ENCODE measurements at regions not wholly inside any gene's neighbourhood (a gene's known extent, or its start where the extent isn't known, plus 50 kb on each side); places are given as distances from the start of the nearest gene placed in this dataset.

- H3K27ac ChIP-seq, result no peak overlapping the region
- no peaks in the 10 kb centered on the region for H4K20me1 ChIP-seq (ENCODE audit: low read depth)
- peaks cover 3% of the 10 kb centered on the region for H3K36me3 Mint-ChIP-seq
- H3K4me1 Mint-ChIP-seq, result peaks cover 38% of the 10 kb centered on the region
- no peaks in the 10 kb centered on the region for H3F3A ChIP-seq (ENCODE audit: low read depth)
- H3K4me1 ChIP-seq, result no peaks in the 10 kb centered on the region
- H3K36me3 ChIP-seq, result no peaks in the 10 kb centered on the region
- peaks cover 3% of the 10 kb centered on the region for H3K9me3 Mint-ChIP-seq
- no peak for DNase-seq (ENCODE audit: low spot score)
- no peaks in the 10 kb centered on the region for H3K9me3 ChIP-seq (ENCODE audit: low read depth)
- TF ChIP-seq, protein P1, sequence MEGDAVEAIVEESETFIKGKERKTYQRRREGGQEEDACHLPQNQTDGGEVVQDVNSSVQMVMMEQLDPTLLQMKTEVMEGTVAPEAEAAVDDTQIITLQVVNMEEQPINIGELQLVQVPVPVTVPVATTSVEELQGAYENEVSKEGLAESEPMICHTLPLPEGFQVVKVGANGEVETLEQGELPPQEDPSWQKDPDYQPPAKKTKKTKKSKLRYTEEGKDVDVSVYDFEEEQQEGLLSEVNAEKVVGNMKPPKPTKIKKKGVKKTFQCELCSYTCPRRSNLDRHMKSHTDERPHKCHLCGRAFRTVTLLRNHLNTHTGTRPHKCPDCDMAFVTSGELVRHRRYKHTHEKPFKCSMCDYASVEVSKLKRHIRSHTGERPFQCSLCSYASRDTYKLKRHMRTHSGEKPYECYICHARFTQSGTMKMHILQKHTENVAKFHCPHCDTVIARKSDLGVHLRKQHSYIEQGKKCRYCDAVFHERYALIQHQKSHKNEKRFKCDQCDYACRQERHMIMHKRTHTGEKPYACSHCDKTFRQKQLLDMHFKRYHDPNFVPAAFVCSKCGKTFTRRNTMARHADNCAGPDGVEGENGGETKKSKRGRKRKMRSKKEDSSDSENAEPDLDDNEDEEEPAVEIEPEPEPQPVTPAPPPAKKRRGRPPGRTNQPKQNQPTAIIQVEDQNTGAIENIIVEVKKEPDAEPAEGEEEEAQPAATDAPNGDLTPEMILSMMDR (IDR thresholded peaks at IDR 0.05), result no peak
- TF ChIP-seq EZH2 (IDR thresholded peaks at IDR 0.05), result no peak
- TF ChIP-seq EZH2phosphoT487 (IDR thresholded peaks at IDR 0.05), result no peak
- H3K27me3 ChIP-seq, result no peaks in the 10 kb centered on the region
- H3K79me2 ChIP-seq (ENCODE audit: low read depth), result no peaks in the 10 kb centered on the region
- H3K27me3 Mint-ChIP-seq (ENCODE audit: insufficient read depth, low read depth), result peaks cover 3% of the 10 kb centered on the region
- no peak overlapping the region for H3K9ac ChIP-seq
- H2AFZ ChIP-seq (replicated peaks), result no peak overlapping the region
- no peak overlapping the region for H3K4me2 ChIP-seq
- no peak overlapping the region for H3K4me3 Mint-ChIP-seq
- H3K4me3 ChIP-seq, result no peak overlapping the region
- no peak overlapping the region for H3K27ac Mint-ChIP-seq
Measured at GRCh38 chr2:5845798-5846330, 153.7 kb downstream of the SOX11 start.

GRCh38 chr2:5846881-5847280 is 154.7 kb downstream of the SOX11 start:
- no peaks in the 10 kb centered on the region for H3K27me3 ChIP-seq
- H3K27ac ChIP-seq, result no peak overlapping the region
- Mint-ChIP-seq H3K4me3 (no peak overlapping the region), H3K36me3 (peaks cover 3% of the 10 kb centered on the region), H3K27ac (no peak overlapping the region), H3K4me1 (peaks cover 32% of the 10 kb centered on the region), H3K9me3 (peaks cover 3% of the 10 kb centered on the region), H3K27me3 (ENCODE audit: insufficient read depth, low read depth) (peaks cover 3% of the 10 kb centered on the region)
- H3K4me2 ChIP-seq, result no peak overlapping the region
- no peak overlapping the region for H3K4me3 ChIP-seq
- no peaks in the 10 kb centered on the region for H3K79me2 ChIP-seq (ENCODE audit: low read depth)
- no peaks in the 10 kb centered on the region for H4K20me1 ChIP-seq (ENCODE audit: low read depth)
- H3K4me1 ChIP-seq, result no peaks in the 10 kb centered on the region
- no peaks in the 10 kb centered on the region for H3K36me3 ChIP-seq
- H2AFZ ChIP-seq (replicated peaks), result no peak overlapping the region
- no peak overlapping the region for H3K9ac ChIP-seq
- no peaks in the 10 kb centered on the region for H3F3A ChIP-seq (ENCODE audit: low read depth)
- no peak for DNase-seq (ENCODE audit: low spot score)
- TF ChIP-seq EZH2 (IDR thresholded peaks at IDR 0.05) (no peak), EZH2phosphoT487 (IDR thresholded peaks at IDR 0.05) (no peak)
- TF ChIP-seq, protein P1 (IDR thresholded peaks at IDR 0.05), result no peak
- H3K9me3 ChIP-seq (ENCODE audit: low read depth), result no peaks in the 10 kb centered on the region

- no peak overlapping the region for H3K4me2 ChIP-seq
- no peak overlapping the region for H3K4me3 ChIP-seq
- H4K20me1 ChIP-seq (ENCODE audit: low read depth), result no peaks in the 10 kb centered on the region
- H3K9me3 Mint-ChIP-seq, result peaks cover 3% of the 10 kb centered on the region
- peaks cover 31% of the 10 kb centered on the region for H3K4me1 Mint-ChIP-seq
- no peak overlapping the region for H2AFZ ChIP-seq (replicated peaks)
- DNase-seq (ENCODE audit: low spot score), result no peak
- peaks cover 3% of the 10 kb centered on the region for H3K27me3 Mint-ChIP-seq (ENCODE audit: insufficient read depth, low read depth)
- no peaks in the 10 kb centered on the region for H3K9me3 ChIP-seq (ENCODE audit: low read depth)
- H3K9ac ChIP-seq, result no peak overlapping the region
- no peaks in the 10 kb centered on the region for H3K36me3 ChIP-seq
- no peaks in the 10 kb centered on the region for H3F3A ChIP-seq (ENCODE audit: low read depth)
- H3K27me3 ChIP-seq, result no peaks in the 10 kb centered on the region
- no peak overlapping the region for H3K27ac ChIP-seq
- no peaks in the 10 kb centered on the region for H3K79me2 ChIP-seq (ENCODE audit: low read depth)
- H3K27ac Mint-ChIP-seq, result no peak overlapping the region
- H3K36me3 Mint-ChIP-seq, result peaks cover 3% of the 10 kb centered on the region
- no peak overlapping the region for H3K4me3 Mint-ChIP-seq
- H3K4me1 ChIP-seq, result no peaks in the 10 kb centered on the region
- TF ChIP-seq, protein P1 (IDR thresholded peaks at IDR 0.05), result no peak
- TF ChIP-seq EZH2 (IDR thresholded peaks at IDR 0.05), result no peak
- TF ChIP-seq EZH2phosphoT487 (IDR thresholded peaks at IDR 0.05), result no peak
Measured at GRCh38 chr2:5849562-5849961, 157.4 kb downstream of the SOX11 start.

All from neural progenitor cell (in vitro differentiated cells).